ENCODE measurements at regions not wholly inside any gene's neighbourhood (a gene's known extent, or its start where the extent isn't known, plus 50 kb on each side); places are given as distances from the start of the nearest gene placed in this dataset.

DNA sequence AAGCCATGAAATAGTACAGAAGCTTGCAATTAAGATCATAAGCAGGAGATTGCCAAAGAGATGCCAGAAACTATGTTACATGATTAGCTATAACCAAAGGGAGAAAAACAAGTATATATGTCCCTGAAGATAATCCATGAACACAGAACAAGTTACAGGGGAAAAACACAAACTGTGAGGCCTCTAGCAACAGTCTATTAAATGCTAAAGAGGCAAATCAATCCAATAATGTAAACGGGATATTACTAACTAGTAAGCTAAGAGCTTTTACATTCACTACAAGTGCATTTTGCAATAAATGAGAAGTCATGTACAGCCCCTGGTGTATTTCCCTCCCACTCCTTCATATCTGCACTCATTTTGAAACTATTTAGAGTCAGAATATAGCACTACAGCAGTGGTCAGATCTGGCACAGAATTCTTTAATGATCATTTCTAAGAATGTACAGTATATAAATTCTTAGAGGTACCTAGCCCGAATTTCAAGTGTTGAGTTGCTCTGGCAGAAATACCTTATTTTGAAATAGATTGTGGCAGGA lies 449.8 kb upstream of the SMIM31 start:
- no peak for DNase-seq (ENCODE audit: extremely low read depth, low read depth)
- no peak for TF ChIP-seq CTCF (IDR thresholded peaks at IDR 0.05; ENCODE audit: low read depth, low read length)

GRCh38 chr4:164304861-164305260 lies 449.1 kb upstream of the SMIM31 start:
- no peak for DNase-seq (ENCODE audit: extremely low read depth, low read depth)
- TF ChIP-seq CTCF (IDR thresholded peaks at IDR 0.05; ENCODE audit: low read depth, low read length) = no peak

GRCh38 chr4:164307262-164307661 lies 446.7 kb upstream of the SMIM31 start:
- no peak for DNase-seq (ENCODE audit: extremely low read depth, low read depth)
- TF ChIP-seq CTCF (IDR thresholded peaks at IDR 0.05; ENCODE audit: low read depth, low read length) = no peak

DNA sequence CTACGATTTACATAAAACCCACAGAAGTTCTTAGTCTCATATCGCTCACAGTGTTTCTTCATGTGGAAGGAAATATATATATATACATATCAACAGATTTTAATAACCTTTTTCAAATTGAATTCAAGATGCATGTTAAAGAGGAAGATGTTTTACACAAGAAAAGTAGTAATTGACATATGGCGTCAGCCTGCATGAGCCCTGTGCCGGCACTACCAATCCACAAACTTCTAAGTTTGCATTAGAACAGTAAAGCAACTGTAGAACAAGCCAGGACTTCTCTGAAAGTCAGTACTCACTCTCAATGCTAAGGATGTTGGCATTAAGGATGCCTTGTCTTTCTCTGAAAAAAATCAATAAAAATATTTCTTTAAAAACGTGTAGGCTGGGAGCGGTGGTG lies 441.3 kb upstream of the SMIM31 start:
- TF ChIP-seq CTCF (IDR thresholded peaks at IDR 0.05; ENCODE audit: low read depth, low read length) = no peak

DNA sequence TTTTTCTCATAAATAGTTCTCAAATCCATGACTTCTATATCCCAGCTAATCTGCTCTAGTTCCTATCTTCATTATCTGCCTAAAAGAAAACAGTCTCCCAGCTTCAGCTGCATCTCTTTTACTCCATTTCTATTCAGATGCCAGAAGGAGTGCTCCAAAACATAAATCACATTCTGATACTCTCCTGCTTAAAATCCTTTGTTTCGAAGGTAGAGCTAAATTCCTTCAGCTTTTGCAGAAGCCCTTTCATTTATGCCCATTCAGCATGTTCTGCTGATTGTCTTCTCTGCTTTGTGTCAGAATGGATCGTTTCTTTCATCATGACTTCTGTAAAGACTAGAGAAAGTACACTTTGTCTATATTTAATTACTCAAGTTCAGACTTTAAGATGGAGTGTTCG lies 440.1 kb upstream of the SMIM31 start:
- TF ChIP-seq CTCF (IDR thresholded peaks at IDR 0.05; ENCODE audit: low read depth, low read length) = no peak
- DNase-seq (ENCODE audit: extremely low read depth, low read depth) = no peak

More for the DNA sequence above, 441.3 kb upstream of the SMIM31 start:
- DNase-seq (ENCODE audit: extremely low read depth, low read depth) = no peak

DNA sequence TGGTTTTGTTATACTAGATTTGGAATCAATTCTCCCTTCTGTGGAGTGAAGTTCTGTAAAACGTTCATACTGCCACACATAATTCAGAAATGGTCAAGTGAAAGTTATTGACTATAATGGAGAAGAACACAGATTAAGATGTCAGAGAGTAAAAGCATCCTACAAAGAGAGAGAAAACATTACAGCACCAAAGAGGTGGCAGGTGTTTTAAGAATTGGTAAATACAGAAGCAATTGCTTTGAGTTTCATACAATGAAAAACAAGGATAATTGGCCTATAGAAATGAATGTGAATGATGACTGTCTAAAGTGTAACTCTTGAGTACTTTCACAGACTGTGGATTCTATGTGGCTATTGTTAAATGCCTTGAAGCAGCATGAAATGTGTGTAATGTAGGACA lies 435.6 kb upstream of the SMIM31 start:
- no peak for DNase-seq (ENCODE audit: extremely low read depth, low read depth)

GRCh38 chr4:164319688-164320087 lies 434.2 kb upstream of the SMIM31 start:
- no peak for DNase-seq (ENCODE audit: extremely low read depth, low read depth)
- TF ChIP-seq CTCF (IDR thresholded peaks at IDR 0.05; ENCODE audit: low read depth, low read length) = no peak

More for the DNA sequence above, 435.6 kb upstream of the SMIM31 start:
- no peak for TF ChIP-seq CTCF (IDR thresholded peaks at IDR 0.05; ENCODE audit: low read depth, low read length)

Data from AG09319 (cell line).